GM19025 (cell line): ENCODE measurements at regions not wholly inside any gene's neighbourhood (a gene's known extent, or its start where the extent isn't known, plus 50 kb on each side); places are given as distances from the start of the nearest gene placed in this dataset.

Experiments
- ATAC-seq: cut with Tn5 transposase; IDR thresholded peaks from one replicate; pipeline ENCODE4 v1.9.1; 2021; ENCODE audit warnings: mild to moderate bottlenecking, low read depth, moderate library complexity; ENCODE audit not compliant: unreplicated experiment

GRCh38 chr10:4331150-4331549 is 494.9 kb upstream of the AKR1E2 start:
- ATAC-seq, result no peak

- ATAC-seq, result no peak
These were observed 495.4 kb upstream of the AKR1E2 start for GRCh38 chr10:4330636-4331035.

- no peak for ATAC-seq
These were observed 496.8 kb upstream of the AKR1E2 start for GRCh38 chr10:4329225-4329624.

- no peak for ATAC-seq
These were observed 499.4 kb upstream of the AKR1E2 start for GRCh38 chr10:4326647-4327046.

GRCh38 chr10:4319870-4320367 is 506.1 kb upstream of the AKR1E2 start:
- ATAC-seq, result no peak

GRCh38 chr10:4316161-4316810 is 509.7 kb upstream of the AKR1E2 start:
- ATAC-seq, result no peak

GRCh38 chr10:4315551-4315950 is 510.5 kb upstream of the AKR1E2 start:
- no peak for ATAC-seq

- ATAC-seq, result no peak
These were observed 513.0 kb upstream of the AKR1E2 start for GRCh38 chr10:4313051-4313450.

- no peak for ATAC-seq
These were observed 513.8 kb upstream of the AKR1E2 start for GRCh38 chr10:4312051-4312835.

GRCh38 chr10:4310172-4310571 is 515.8 kb upstream of the AKR1E2 start:
- ATAC-seq, result no peak

GRCh38 chr10:4307910-4308309 is 518.1 kb upstream of the AKR1E2 start:
- no peak for ATAC-seq

GRCh38 chr10:4306871-4307270 is 519.1 kb upstream of the AKR1E2 start:
- no peak for ATAC-seq

- ATAC-seq, result no peak
These were observed 518.0 kb upstream of the KLF6 start for GRCh38 chr10:4303045-4303444.

GRCh38 chr10:4301291-4302045 is 516.5 kb upstream of the KLF6 start:
- ATAC-seq, result no peak

- no peak for ATAC-seq
These were observed 511.2 kb upstream of the KLF6 start for GRCh38 chr10:4296161-4296560.

- ATAC-seq, result no peak
These were observed 510.2 kb upstream of the KLF6 start for GRCh38 chr10:4294996-4295792.

- no peak for ATAC-seq
These were observed 509.3 kb upstream of the KLF6 start for GRCh38 chr10:4294271-4294670.

GRCh38 chr10:4291990-4292389 is 507.0 kb upstream of the KLF6 start:
- ATAC-seq, result no peak

GRCh38 chr10:4285121-4285520 is 500.1 kb upstream of the KLF6 start:
- ATAC-seq, result no peak

GRCh38 chr10:4283846-4284610 is 499.0 kb upstream of the KLF6 start:
- ATAC-seq, result no peak
